Stimulated activated CD8-positive, alpha-beta memory T cell treated with anti-CD3 and anti-CD28 coated beads, Interleukin-15, amount 100 ng/mL, for 4 hours (primary cell): ENCODE measurements at regions not wholly inside any gene's neighbourhood (a gene's known extent, or its start where the extent isn't known, plus 50 kb on each side); places are given as distances from the start of the nearest gene placed in this dataset.
A peak's percentile ranks its signal among the peaks of the same experiment; 100 is the strongest.

ENCODE experiments used
- DNase-seq, 2 donors: peaks; one replicate each; pipeline ENCODE4 v3.0.0-alpha.2; 2020; ENCODE audit warnings: low read depth in 2 of 2

DNA sequence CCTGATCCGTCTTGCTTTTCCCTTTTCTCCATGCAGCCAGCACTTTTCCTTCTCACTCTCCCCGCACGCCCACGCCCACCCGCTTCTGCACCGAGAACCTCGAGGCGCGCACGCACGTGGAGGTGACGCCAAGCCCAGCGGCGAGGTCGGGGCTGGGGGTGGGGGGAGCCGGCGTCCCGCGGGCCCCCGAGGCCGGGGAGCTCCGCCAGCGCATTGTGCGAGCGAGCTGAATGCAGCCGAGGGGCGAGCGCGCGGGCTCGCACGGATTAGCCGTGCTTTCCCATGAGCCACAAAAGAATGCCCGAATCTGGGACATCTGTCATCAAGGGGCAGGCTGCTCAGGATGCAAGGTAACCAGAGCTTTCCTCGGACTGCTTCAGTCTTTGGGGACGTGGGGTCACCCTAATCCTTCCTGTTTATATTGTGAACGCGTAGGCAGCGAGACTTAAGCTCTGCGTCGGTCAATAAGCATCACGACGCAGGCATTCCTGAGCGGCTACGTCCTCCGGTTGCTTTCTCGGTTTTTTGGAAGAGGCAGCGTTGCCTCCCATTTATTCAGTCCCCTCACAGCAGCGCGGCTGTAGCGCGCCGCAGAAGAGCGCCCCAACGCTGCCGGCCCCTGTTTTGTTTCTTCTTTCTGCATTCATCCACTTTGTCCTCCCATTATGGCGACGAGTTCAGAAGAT lies 67.3 kb upstream of the AKT3 start:
- peak in 1 of 2 donors; percentile 5 for DNase-seq

DNA sequence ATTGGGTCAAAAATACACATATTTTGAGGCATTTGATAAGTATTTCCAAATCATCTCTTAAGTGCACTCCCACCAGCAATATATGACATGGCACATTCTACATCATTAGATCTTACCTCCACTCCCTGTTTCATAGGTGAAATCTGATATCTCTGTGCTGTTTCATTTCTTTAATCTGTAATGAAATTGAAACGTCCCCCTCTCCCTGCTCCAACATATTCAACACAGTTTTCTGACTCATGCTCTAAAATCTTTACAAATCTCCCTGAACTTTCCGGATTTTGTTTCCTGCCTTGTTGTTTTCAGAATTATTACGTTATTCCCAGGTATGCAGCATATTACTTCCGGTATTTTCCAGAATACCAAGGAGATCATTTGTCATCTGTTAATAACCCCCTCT lies 66.1 kb upstream of the AKT3 start:
- no peak for DNase-seq

DNA sequence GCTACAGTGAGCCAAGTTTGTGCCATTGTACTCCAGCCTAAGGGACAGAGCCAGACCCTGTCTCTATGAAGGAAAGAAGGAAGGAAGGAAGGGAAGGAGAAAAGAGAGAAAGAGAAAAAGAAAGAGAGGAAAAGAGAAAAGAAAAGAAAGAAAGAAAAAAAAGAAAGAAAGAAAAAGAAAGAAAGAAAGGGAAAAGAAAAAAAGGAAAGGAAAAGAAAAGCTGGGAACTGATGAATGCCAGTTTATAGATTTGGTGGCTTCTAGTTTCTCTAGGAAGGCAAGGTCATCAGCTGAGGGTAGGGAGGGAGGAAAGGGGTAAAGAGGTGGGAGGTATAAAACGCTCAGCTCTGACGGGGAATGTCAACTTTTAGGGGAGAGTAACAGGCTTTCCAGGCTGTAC lies 62.3 kb upstream of the AKT3 start:
- no peak for DNase-seq

DNA sequence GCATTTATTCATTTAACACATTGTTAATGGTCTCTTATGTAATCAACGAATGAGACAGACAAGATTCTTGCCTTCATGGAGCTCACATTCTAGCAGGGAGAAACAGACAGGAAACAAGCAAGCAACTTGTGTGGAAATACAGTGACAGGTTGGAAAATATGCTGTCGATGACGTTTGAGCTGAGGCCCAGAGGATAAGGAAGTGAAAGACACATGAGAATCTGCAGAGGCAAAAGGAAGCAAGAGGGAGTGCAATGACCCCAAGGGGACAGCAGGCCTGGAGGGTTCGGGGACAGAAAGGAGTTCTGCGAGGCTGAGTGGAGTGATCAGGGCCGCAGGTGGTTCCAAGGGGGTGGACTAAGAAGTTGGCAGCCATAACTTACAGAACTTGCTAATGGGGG lies 60.6 kb upstream of the AKT3 start:
- no peak for DNase-seq

DNA sequence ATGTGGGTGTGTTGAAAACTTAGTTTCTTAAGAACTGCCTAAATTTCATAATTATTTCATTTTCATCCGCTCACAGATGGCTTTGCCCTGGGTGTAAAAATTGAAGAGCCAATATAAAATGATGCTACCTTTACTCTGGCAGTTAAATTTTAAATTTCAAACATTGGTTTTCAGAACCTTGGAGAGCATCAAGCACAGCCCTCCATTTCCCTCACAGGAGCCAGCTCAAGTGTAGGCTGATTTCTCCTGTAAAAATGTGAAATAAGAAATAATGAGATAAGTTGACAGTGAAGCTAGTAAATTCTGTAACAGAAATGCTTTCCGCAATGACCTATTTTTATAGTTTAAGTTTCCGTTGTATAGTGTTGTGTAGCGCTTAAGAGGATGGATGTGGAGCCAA lies 53.9 kb upstream of the AKT3 start:
- DNase-seq = no peak

DNA sequence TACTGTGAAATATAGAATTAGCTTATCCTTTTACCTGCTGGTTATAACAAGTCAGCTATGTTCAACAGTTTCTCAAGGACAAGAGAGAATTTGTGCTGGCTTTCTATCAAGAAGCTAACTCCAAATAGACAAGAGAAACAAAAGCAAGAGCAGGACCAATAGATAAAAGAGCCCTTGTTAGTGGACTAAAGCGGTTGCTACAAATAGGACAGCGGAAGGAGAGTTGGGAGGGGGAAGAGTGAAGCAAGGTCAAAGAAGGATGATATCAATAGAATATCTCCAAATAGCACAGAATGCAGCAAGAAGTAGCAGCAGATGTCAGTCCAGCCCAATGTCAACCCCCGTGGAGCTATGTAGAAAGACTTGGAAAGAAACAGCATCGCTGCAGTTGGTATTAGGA lies 53.0 kb upstream of the AKT3 start:
- no peak for DNase-seq

DNA sequence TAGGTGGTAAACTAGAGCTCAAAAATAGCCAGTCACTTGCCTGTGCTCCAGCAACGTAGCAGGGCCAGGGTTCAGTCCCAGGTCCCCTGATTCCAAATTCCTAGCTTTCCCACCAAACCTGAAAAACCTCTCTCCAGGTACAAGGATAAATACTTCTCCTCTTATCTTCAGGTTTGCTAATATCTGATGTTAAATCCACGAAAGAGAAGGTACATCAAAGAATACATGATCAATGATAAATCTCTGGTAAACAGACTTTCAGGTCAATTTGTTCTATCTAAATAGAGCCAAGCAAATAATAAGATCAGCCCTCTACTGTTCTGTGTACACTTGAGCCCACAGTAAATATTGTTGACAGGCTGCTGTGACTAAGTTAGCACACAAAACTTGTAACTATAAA lies 52.1 kb upstream of the AKT3 start:
- DNase-seq = no peak
